Astrocyte of the spinal cord (primary cell): ENCODE measurements at regions not wholly inside any gene's neighbourhood (a gene's known extent, or its start where the extent isn't known, plus 50 kb on each side); places are given as distances from the start of the nearest gene placed in this dataset.
"Not testable (repeated sequence)": the region's sequence is repeated elsewhere in the genome, so short reads cannot be mapped to it uniquely, and the experiment has no call there.

Source experiments
- DNase-seq: peaks from one replicate; pipeline ENCODE4 v3.0.0; 2011; ENCODE audit warnings: low read depth, low spot score
- H3K4me3 ChIP-seq: 2 replicates; pipeline ENCODE4 v1.5.1; 2011; ENCODE audit warnings: low read depth, mild to moderate bottlenecking, low read length, moderate library complexity
- in situ Hi-C: cut with HindIII; loops from 2 replicates; pipeline ENCODE4 v1.10.0; 2017; ENCODE audit warnings: low sequenced_read_pairs
- TF ChIP-seq, protein P1 (sequence below): IDR thresholded peaks from 2 replicates; pipeline ENCODE4 v1.5.1; 2012; ENCODE audit warnings: low read depth, mild to moderate bottlenecking, low read length, inconsistent platforms

DNA sequence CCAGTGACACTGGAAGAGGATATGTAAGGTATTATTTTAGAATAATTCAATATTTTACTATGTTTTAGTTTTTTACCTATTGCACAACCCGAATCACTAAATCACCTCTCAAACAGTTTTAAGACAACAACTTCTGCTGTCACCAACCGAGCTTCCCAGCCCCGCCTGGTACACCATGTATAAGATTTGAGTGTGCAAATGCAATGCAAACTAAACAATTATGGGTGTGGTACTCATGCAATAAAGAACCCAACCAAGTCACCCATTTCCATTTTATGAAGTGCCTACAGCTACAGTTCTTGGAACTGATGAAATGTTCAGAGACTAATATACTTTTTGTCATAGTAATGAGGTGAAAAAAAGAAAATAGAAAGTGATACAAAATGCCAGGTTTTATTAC is 256.2 kb downstream of the TAFA4 start:
- TF ChIP-seq, protein P1, sequence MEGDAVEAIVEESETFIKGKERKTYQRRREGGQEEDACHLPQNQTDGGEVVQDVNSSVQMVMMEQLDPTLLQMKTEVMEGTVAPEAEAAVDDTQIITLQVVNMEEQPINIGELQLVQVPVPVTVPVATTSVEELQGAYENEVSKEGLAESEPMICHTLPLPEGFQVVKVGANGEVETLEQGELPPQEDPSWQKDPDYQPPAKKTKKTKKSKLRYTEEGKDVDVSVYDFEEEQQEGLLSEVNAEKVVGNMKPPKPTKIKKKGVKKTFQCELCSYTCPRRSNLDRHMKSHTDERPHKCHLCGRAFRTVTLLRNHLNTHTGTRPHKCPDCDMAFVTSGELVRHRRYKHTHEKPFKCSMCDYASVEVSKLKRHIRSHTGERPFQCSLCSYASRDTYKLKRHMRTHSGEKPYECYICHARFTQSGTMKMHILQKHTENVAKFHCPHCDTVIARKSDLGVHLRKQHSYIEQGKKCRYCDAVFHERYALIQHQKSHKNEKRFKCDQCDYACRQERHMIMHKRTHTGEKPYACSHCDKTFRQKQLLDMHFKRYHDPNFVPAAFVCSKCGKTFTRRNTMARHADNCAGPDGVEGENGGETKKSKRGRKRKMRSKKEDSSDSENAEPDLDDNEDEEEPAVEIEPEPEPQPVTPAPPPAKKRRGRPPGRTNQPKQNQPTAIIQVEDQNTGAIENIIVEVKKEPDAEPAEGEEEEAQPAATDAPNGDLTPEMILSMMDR = no peak
- DNase-seq = no peak
- in situ Hi-C loops = no loop called here
- no peak overlapping the region for H3K4me3 ChIP-seq

DNA sequence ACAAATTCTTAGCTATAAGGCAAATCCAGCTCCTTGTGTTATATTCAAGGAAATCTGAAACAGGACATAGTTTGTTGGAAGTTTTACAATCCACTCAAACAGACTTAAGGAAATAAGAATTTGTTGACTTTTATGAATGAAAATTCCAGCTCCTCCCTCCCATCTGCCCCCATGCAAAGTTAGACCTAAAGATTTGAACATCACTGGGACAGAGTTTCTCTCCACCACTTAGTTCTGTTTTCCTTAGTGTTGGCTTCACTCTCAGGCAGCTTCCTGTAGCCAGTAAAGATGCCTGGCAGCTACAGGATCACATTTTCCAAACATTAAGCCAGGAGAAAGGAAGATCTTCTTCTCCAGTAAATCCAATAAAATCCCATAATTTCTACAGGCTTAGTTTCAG is 265.0 kb downstream of the TAFA4 start:
- no peak overlapping the region for H3K4me3 ChIP-seq
- DNase-seq = no peak
- TF ChIP-seq, protein P1 = no peak
- in situ Hi-C loops = no loop called here

DNA sequence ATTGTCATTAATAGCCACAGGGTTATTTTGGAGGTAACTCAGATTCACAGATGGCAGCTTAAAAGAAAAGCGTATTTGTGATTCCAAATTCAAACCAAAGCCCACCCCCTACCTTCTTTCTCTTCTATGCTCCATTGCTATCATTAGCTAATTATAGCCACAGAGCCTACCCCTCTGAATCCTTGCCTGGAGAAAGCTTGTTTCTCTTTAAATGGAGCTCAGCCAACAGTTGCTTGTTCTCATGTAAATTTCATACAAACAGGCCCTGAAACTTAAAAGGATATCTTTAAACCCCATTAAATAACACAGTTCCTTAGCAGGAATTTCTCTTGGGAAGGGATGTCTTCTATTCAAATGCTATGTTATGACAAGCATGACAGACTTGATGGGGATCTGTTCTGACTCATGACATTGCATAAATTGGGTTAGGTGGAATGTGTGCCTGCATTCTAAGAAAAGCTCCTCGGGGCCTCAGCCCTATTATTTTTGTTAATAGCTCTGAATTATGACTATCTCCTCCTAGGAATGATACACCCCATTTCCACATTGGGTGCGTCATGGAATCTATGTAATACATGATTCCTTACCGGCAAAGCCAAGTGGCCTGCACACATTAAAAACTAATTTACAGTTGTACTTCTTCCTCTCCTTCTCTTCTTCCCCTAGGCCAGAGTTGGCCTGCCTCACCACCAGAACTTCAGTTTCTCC is 265.8 kb downstream of the TAFA4 start:
- no peak for DNase-seq
- TF ChIP-seq, protein P1 = no peak
- in situ Hi-C loops = no loop called here
- no peak overlapping the region for H3K4me3 ChIP-seq

DNA sequence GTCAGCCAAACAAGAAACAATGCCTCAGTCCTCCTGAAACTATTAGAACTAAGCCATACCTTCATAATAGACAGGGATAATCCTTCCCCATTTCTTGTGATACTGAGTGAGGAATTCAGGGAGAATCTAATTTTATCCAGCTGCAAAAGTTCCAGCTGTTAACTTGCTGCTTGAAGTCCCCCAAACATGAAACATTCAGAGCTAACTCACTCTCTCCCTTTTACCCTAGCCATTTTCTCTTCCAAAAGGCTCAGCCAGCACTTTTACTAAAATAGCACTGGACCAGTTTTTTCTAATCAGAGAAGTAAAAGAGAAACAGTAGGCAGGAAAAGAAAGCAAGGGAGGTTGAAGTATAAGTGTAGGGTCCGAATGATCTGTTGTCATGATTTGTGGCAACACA is 268.1 kb downstream of the TAFA4 start:
- in situ Hi-C loops = no loop called here
- no peak for DNase-seq
- TF ChIP-seq, protein P1 = no peak
- H3K4me3 ChIP-seq = no peak overlapping the region

DNA sequence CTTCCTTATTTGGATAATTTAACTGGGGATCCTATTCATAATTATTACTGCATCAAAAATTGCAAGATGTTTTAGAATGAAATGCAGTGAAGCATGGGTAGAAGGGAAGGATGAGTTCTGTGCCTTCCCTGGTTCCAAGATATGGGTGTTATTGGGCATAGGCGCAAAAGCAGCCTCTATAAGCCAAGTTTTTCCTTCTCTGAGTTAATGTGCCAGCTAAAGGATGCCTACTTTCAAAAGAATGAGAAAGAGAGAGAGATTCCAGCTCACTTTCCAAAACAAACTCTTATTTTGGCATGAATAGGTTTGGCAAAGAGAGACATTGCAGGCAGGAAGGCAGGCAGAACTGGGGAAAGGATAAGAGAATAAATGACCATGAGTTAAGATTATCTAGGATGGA is 270.2 kb downstream of the TAFA4 start:
- TF ChIP-seq, protein P1 = no peak
- in situ Hi-C loops = no loop called here
- H3K4me3 ChIP-seq = no peak overlapping the region
- DNase-seq = no peak

DNA sequence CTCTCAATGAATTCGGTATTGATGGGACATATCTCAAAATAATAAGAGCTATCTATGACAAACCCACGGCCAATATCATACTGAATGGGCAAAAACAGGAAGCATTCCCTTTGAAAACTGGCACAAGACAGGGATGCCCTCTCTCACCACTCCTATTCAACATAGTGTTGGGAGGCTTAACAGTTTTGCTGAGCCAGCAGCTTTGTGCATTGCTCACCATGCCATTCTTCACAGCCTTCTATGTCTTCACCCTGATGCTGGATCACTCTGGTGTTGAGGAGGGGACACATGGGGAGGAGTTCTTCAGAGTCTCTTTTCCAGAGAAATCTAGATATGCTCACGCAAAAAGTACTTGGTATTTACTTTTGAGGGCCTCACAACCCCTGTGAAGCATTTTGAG is 281.7 kb downstream of the TAFA4 start:
- DNase-seq, in situ Hi-C loops, H3K4me3 ChIP-seq: not testable (repeated sequence)

DNA sequence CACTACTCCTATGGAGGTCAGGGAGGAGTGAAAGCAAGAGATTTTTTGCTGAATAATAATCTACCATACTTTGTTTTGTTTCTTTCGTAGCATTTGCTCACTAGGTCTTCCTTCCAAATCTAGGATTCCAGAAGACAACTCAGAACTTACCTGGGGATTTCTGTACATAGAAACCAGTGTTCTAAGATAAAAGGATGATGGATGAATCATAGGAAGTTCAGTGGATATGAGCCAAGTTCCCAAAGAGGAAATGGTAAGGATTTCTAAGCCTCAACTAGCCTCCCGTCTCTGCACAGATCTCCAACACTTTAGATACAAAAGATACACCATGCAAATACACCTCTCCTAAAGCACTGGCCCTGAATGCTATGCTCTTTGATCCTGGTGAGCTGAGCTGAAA is 283.9 kb downstream of the TAFA4 start:
- H3K4me3 ChIP-seq = no peak overlapping the region
- DNase-seq = no peak
- in situ Hi-C loops = no loop called here
- TF ChIP-seq, protein P1 = no peak
